Effector memory CD4-positive, alpha-beta T cell (primary cell): ENCODE measurements at regions not wholly inside any gene's neighbourhood (a gene's known extent, or its start where the extent isn't known, plus 50 kb on each side); places are given as distances from the start of the nearest gene placed in this dataset.
"Not testable (repeated sequence)": the region's sequence is repeated elsewhere in the genome, so short reads cannot be mapped to it uniquely, and the experiment has no call there.

ENCODE experiments used
- DNase-seq, 3 donors: peaks; one replicate each; pipeline ENCODE4 v3.0.0-alpha.2; 2020
- H3K27ac ChIP-seq: 2 replicates; pipeline ENCODE4 v1.7.0; 2013; ENCODE audit warnings: mild to moderate bottlenecking, low read length, moderate library complexity; ENCODE audit not compliant: insufficient read depth, poor library complexity, severe bottlenecking
- H3K27me3 ChIP-seq: replicated peaks from 2 replicates; pipeline ENCODE4 v1.7.0; 2013; ENCODE audit warnings: mild to moderate bottlenecking, low read length; ENCODE audit not compliant: insufficient read depth, control insufficient read depth, poor library complexity, severe bottlenecking
- H3K36me3 ChIP-seq: 2 replicates; pipeline ENCODE4 v1.7.0; 2013; ENCODE audit warnings: mild to moderate bottlenecking, low read length, moderate library complexity; ENCODE audit not compliant: control insufficient read depth, insufficient read depth
- H3K4me1 ChIP-seq: 2 replicates; pipeline ENCODE4 v1.7.0; 2013; ENCODE audit warnings: low read length, mild to moderate bottlenecking; ENCODE audit not compliant: control insufficient read depth, insufficient read depth, poor library complexity, severe bottlenecking
- H3K4me3 ChIP-seq: 2 replicates; pipeline ENCODE4 v1.7.0; 2013; ENCODE audit warnings: low read length, low read depth, mild to moderate bottlenecking; ENCODE audit not compliant: insufficient read depth, poor library complexity, severe bottlenecking
- H3K9me3 ChIP-seq: 2 replicates; pipeline ENCODE4 v1.7.0; 2013; ENCODE audit warnings: mild to moderate bottlenecking, low read length, moderate library complexity; ENCODE audit not compliant: control insufficient read depth

- DNase-seq = no peak
- no peaks in the 10 kb centered on the region for H3K36me3 ChIP-seq
- H3K27me3 ChIP-seq = no peaks in the 10 kb centered on the region
- no peaks in the 10 kb centered on the region for H3K4me1 ChIP-seq
- no peak overlapping the region for H3K4me3 ChIP-seq
- H3K27ac ChIP-seq = no peak overlapping the region
- no peaks in the 10 kb centered on the region for H3K9me3 ChIP-seq
Observed at GRCh38 chr16:16763449-16763848, 384.5 kb downstream of the NPIPA7 start.

GRCh38 chr16:16770717-16771116 is 391.8 kb downstream of the NPIPA7 start:
- not testable (repeated sequence) for H3K27ac ChIP-seq, H3K4me1 ChIP-seq, H3K36me3 ChIP-seq, H3K9me3 ChIP-seq, DNase-seq, H3K27me3 ChIP-seq, H3K4me3 ChIP-seq

- Histone ChIP-seq H3K27ac (no peak overlapping the region), H3K4me1 (no peaks in the 10 kb centered on the region), H3K36me3 (no peaks in the 10 kb centered on the region), H3K27me3 (no peaks in the 10 kb centered on the region), H3K4me3 (no peak overlapping the region), H3K9me3 (no peaks in the 10 kb centered on the region)
- no peak for DNase-seq
Observed at GRCh38 chr16:16774389-16774788, 395.4 kb downstream of the NPIPA7 start.

GRCh38 chr16:16778332-16778731 is 399.4 kb downstream of the NPIPA7 start:
- no peaks in the 10 kb centered on the region for H3K9me3 ChIP-seq
- no peak overlapping the region for H3K27ac ChIP-seq
- H3K27me3 ChIP-seq = no peaks in the 10 kb centered on the region
- no peaks in the 10 kb centered on the region for H3K36me3 ChIP-seq
- H3K4me3 ChIP-seq = no peak overlapping the region
- no peaks in the 10 kb centered on the region for H3K4me1 ChIP-seq
- DNase-seq = no peak

GRCh38 chr16:16780588-16780987 is 401.6 kb downstream of the NPIPA7 start:
- Histone ChIP-seq H3K27ac (no peak overlapping the region), H3K27me3 (no peaks in the 10 kb centered on the region), H3K4me1 (no peaks in the 10 kb centered on the region), H3K4me3 (no peak overlapping the region), H3K9me3 (no peaks in the 10 kb centered on the region), H3K36me3 (no peaks in the 10 kb centered on the region)
- DNase-seq = no peak

- no peak for DNase-seq
- H3K27ac ChIP-seq = no peak overlapping the region
- no peak overlapping the region for H3K4me3 ChIP-seq
- no peaks in the 10 kb centered on the region for H3K36me3 ChIP-seq
- no peaks in the 10 kb centered on the region for H3K27me3 ChIP-seq
- H3K9me3 ChIP-seq = no peaks in the 10 kb centered on the region
- H3K4me1 ChIP-seq = no peaks in the 10 kb centered on the region
Observed at GRCh38 chr16:16782153-16782552, 403.2 kb downstream of the NPIPA7 start.

- Histone ChIP-seq H3K4me3 (no peak overlapping the region), H3K9me3 (no peaks in the 10 kb centered on the region), H3K27ac (no peak overlapping the region), H3K27me3 (no peaks in the 10 kb centered on the region), H3K36me3 (no peaks in the 10 kb centered on the region), H3K4me1 (no peaks in the 10 kb centered on the region)
- DNase-seq = no peak
Observed at GRCh38 chr16:16788004-16788403, 409.1 kb downstream of the NPIPA7 start.

- Histone ChIP-seq H3K27me3 (no peaks in the 10 kb centered on the region), H3K27ac (no peak overlapping the region), H3K4me1 (no peaks in the 10 kb centered on the region), H3K4me3 (no peak overlapping the region), H3K36me3 (no peaks in the 10 kb centered on the region), H3K9me3 (no peaks in the 10 kb centered on the region)
- no peak for DNase-seq
Observed at GRCh38 chr16:16790597-16790996, 411.7 kb downstream of the NPIPA7 start.

GRCh38 chr16:16791051-16791450 is 412.1 kb downstream of the NPIPA7 start:
- DNase-seq = no peak
- Histone ChIP-seq H3K4me1 (no peaks in the 10 kb centered on the region), H3K27me3 (no peaks in the 10 kb centered on the region), H3K36me3 (no peaks in the 10 kb centered on the region), H3K27ac (no peak overlapping the region), H3K4me3 (no peak overlapping the region), H3K9me3 (no peaks in the 10 kb centered on the region)

- no peak for DNase-seq
Observed at GRCh38 chr16:16797239-16797638, 418.3 kb downstream of the NPIPA7 start.

GRCh38 chr16:16798504-16798903 is 419.6 kb downstream of the NPIPA7 start:
- Histone ChIP-seq H3K9me3 (no peaks in the 10 kb centered on the region), H3K4me1 (no peaks in the 10 kb centered on the region), H3K36me3 (no peaks in the 10 kb centered on the region), H3K27ac (no peak overlapping the region), H3K4me3 (no peak overlapping the region), H3K27me3 (no peaks in the 10 kb centered on the region)
- DNase-seq = no peak

More at GRCh38 chr16:16797239-16797638, 418.3 kb downstream of the NPIPA7 start:
- Histone ChIP-seq H3K36me3 (no peaks in the 10 kb centered on the region), H3K27me3 (no peaks in the 10 kb centered on the region), H3K27ac (no peak overlapping the region), H3K9me3 (no peaks in the 10 kb centered on the region), H3K4me1 (no peaks in the 10 kb centered on the region), H3K4me3 (no peak overlapping the region)
